GM23338 (cell line): ENCODE measurements at regions not wholly inside any gene's neighbourhood (a gene's known extent, or its start where the extent isn't known, plus 50 kb on each side); places are given as distances from the start of the nearest gene placed in this dataset.

Experiments
- ATAC-seq: fragments of 200-7000 bp; cut with Tn5 transposase; 3 replicates; pipeline ENCODE4 v1.9.1; 2020
- DNase-seq: peaks from one replicate; pipeline ENCODE4 v3.0.0-alpha.2; 2015; ENCODE audit warnings: low spot score
- H2AFZ ChIP-seq: fragments of 200-600 bp; sonication (generic); 2 replicates; pipeline ENCODE4 v1.8.0; 2016; ENCODE audit warnings: antibody characterized with exemption, mild to moderate bottlenecking, moderate library complexity
- H3F3A ChIP-seq: fragments of 200-600 bp; sonication (generic); replicated peaks from 2 replicates; pipeline ENCODE4 v1.8.0; 2017; ENCODE audit warnings: antibody characterized with exemption, mixed run types, low read depth
- H3K27ac ChIP-seq: fragments of 200-600 bp; sonication (generic); 2 replicates; pipeline ENCODE4 v1.6.1; 2016; ENCODE audit warnings: low read depth
- H3K27me3 ChIP-seq: fragments of 200-600 bp; sonication (generic); 2 replicates; pipeline ENCODE4 v1.8.0; 2016; ENCODE audit warnings: mild to moderate bottlenecking, mixed run types, moderate library complexity; ENCODE audit not compliant: insufficient read depth
- H3K36me3 ChIP-seq: fragments of 200-600 bp; sonication (generic); 2 replicates; pipeline ENCODE4 v1.8.0; 2016; ENCODE audit warnings: mild to moderate bottlenecking; ENCODE audit not compliant: insufficient read depth
- H3K4me1 ChIP-seq: fragments of 200-600 bp; sonication (generic); 2 replicates; pipeline ENCODE4 v1.8.0; 2016; ENCODE audit warnings: mild to moderate bottlenecking, moderate library complexity; ENCODE audit not compliant: insufficient read depth
- H3K4me2 ChIP-seq: fragments of 200-600 bp; sonication (generic); 2 replicates; pipeline ENCODE4 v1.7.1; 2017; ENCODE audit warnings: mixed run types
- H3K4me3 ChIP-seq: fragments of 200-600 bp; sonication (generic); 2 replicates; pipeline ENCODE4 v1.6.1; 2016; ENCODE audit warnings: mixed run types
- H3K79me2 ChIP-seq: fragments of 200-600 bp; sonication (generic); replicated peaks from 2 replicates; pipeline ENCODE4 v1.8.0; 2017; ENCODE audit warnings: mild to moderate bottlenecking; ENCODE audit not compliant: insufficient read depth
- H3K9me2 ChIP-seq: fragments of 200-600 bp; sonication (generic); 2 replicates; pipeline ENCODE4 v1.8.0; 2017; ENCODE audit not compliant: insufficient read depth
- H4K20me1 ChIP-seq: fragments of 200-600 bp; sonication (generic); replicated peaks from 2 replicates; pipeline ENCODE4 v1.8.0; 2017; ENCODE audit warnings: mild to moderate bottlenecking; ENCODE audit not compliant: insufficient read depth
- H3K27ac Mint-ChIP-seq: 2 replicates; pipeline ENCODE4 v1.8.0; 2020; ENCODE audit warnings: inconsistent platforms, mild to moderate bottlenecking, moderate library complexity, mixed read lengths
- H3K27me3 Mint-ChIP-seq: 3 replicates; pipeline ENCODE4 v1.8.0; 2022; ENCODE audit warnings: low read depth, mild to moderate bottlenecking, moderate library complexity, mixed read lengths, inconsistent platforms; ENCODE audit not compliant: insufficient read depth, poor library complexity
- H3K36me3 Mint-ChIP-seq: 3 replicates; pipeline ENCODE4 v1.8.0; 2021; ENCODE audit warnings: low read depth, mild to moderate bottlenecking, inconsistent platforms, moderate library complexity, mixed read lengths
- H3K4me1 Mint-ChIP-seq: 3 replicates; pipeline ENCODE4 v1.8.0; 2020; ENCODE audit warnings: mild to moderate bottlenecking, inconsistent platforms, mixed read lengths
- H3K4me3 Mint-ChIP-seq: 3 replicates; pipeline ENCODE4 v1.8.0; 2021; ENCODE audit warnings: moderate library complexity, mild to moderate bottlenecking, inconsistent platforms, mixed read lengths
- H3K9me3 Mint-ChIP-seq: 3 replicates; pipeline ENCODE4 v1.8.0; 2020; ENCODE audit warnings: moderate library complexity, mild to moderate bottlenecking, inconsistent platforms, mixed read lengths
- CREB1 ChIP-seq: fragments of 250-450 bp; sonication (Bioruptor Pico); IDR thresholded peaks from 2 replicates; pipeline ENCODE4 v1.5.0; 2020; ENCODE audit warnings: low read depth, mild to moderate bottlenecking, moderate library complexity
- CTCF ChIP-seq, 2 experiments: fragments of 200-600 bp in 1 of 2; sonication (generic) in 1 of 2; conservative IDR thresholded peaks; 2 replicates each; pipeline versions ENCODE4 v1.5.1 to v1.6.1; 2016 to 2017; ENCODE audit warnings: antibody characterized with exemption in 2 of 2, low read depth in 2 of 2, mild to moderate bottlenecking in 2 of 2, moderate library complexity in 1 of 2
- ETS1 ChIP-seq: IDR thresholded peaks from 2 replicates; pipeline ENCODE4 v1.6.1; 2016; ENCODE audit warnings: antibody characterized with exemption
- EZH2 ChIP-seq: fragments of 200-600 bp; sonication (generic); IDR thresholded peaks from one replicate; pipeline ENCODE4 v1.8.0; 2017; ENCODE audit warnings: antibody characterized with exemption, mild to moderate bottlenecking, low read depth; ENCODE audit not compliant: unreplicated experiment
- EZH2phosphoT487 ChIP-seq: fragments of 200-600 bp; sonication (generic); IDR thresholded peaks from one replicate; pipeline ENCODE4 v1.8.1; 2018; ENCODE audit warnings: antibody characterized with exemption; ENCODE audit not compliant: unreplicated experiment
- JUNB ChIP-seq: IDR thresholded peaks from one replicate; pipeline ENCODE4 v1.6.1; 2016; ENCODE audit warnings: antibody characterized with exemption; ENCODE audit not compliant: unreplicated experiment
- NANOG ChIP-seq: IDR thresholded peaks from 2 replicates; pipeline ENCODE4 v1.6.1; 2016; ENCODE audit warnings: antibody characterized with exemption, borderline replicate concordance
- POLR2AphosphoS5 ChIP-seq: IDR thresholded peaks from 2 replicates; pipeline ENCODE4 v1.6.1; 2016; ENCODE audit warnings: antibody characterized with exemption, low read depth
- STAT1 ChIP-seq: IDR thresholded peaks from one replicate; pipeline ENCODE4 v1.6.1; 2016; ENCODE audit warnings: antibody characterized with exemption; ENCODE audit not compliant: unreplicated experiment
- ZNF114 ChIP-seq: fragments of 250-450 bp; sonication (Bioruptor Pico); IDR thresholded peaks from 2 replicates; pipeline ENCODE4 v1.5.0; 2020; ENCODE audit warnings: mild to moderate bottlenecking, moderate library complexity
- ZNF331 ChIP-seq: fragments of 250-450 bp; sonication (Bioruptor Pico); IDR thresholded peaks from 2 replicates; pipeline ENCODE4 v1.5.0; 2020; ENCODE audit warnings: low read depth, mild to moderate bottlenecking, moderate library complexity
- TF ChIP-seq, protein P1 (sequence below): fragments of 250-450 bp; sonication (Bioruptor Pico); IDR thresholded peaks from 2 replicates; pipeline ENCODE4 v1.5.0; 2020; ENCODE audit warnings: mild to moderate bottlenecking, moderate library complexity

DNA sequence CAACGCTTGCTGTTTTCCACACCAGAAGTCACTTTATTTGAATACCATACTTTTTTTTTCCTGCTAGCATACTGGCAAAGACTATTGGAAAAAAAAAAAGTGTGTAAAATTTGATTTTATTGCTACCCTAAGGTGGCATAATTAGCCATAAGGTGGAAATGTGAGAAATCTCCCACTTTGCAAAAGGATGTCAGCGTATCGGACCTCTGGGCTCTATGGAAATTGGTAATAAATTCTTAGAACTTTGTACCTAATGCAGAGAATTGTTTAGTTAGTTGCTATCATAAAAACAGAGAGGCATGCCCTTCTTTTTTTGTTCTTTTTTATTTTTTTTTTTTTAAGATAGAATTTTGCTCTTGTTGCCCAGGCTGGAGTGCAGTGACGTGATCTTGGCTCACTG lies 63.7 kb upstream of the GMDS start:
- Histone ChIP-seq H3K36me3 (no peaks in the 10 kb centered on the region), H2AFZ (no peak overlapping the region), H3K9me2 (peaks cover 17% of the 10 kb centered on the region; the same call in 1 of the 2 replicates), H3K27ac (no peak overlapping the region), H3K4me2 (no peak overlapping the region), H3K4me1 (peaks cover 9% of the 10 kb centered on the region), H3K27me3 (no peaks in the 10 kb centered on the region), H4K20me1 (no peaks in the 10 kb centered on the region), H3K79me2 (no peaks in the 10 kb centered on the region), H3F3A (no peaks in the 10 kb centered on the region), H3K4me3 (no peak overlapping the region)
- H3K9me3 Mint-ChIP-seq, result peaks cover 4% of the 10 kb centered on the region; the same call in 2 of the 3 replicates
- peaks cover 5% of the 10 kb centered on the region; the same call in 2 of the 3 replicates for H3K4me1 Mint-ChIP-seq
- peaks cover 8% of the 10 kb centered on the region; the same call in 1 of the 3 replicates for H3K36me3 Mint-ChIP-seq
- ATAC-seq, result no peak
- no peaks in the 10 kb centered on the region for H3K27me3 Mint-ChIP-seq
- no peak overlapping the region for H3K27ac Mint-ChIP-seq
- TF ChIP-seq NANOG (no peak), CREB1 (CRISPR knock-in tag) (no peak), POLR2AphosphoS5 (no peak)
- DNase-seq, result no peak
- H3K4me3 Mint-ChIP-seq, result no peak overlapping the region

DNA sequence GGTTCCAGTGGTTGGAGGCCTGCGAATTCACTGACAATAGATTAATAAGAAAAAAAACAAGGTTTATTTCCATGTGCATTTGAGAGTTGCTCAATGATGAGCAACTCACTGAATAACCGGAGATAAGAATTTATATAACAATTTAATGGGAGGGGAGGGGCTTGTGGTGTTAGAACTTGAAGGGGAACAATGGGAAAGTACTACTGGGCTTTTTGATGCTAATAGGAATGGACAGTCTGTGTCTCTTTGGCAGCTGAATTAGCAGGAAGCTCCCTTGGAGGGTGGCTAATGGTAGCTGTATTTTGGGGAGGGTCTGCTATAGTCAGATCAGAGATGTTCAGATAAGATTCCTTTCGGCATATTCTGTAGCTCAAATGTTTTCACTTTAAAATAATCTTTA lies 62.4 kb upstream of the GMDS start:
- H3K27ac Mint-ChIP-seq, result no peak overlapping the region
- H3K27me3 Mint-ChIP-seq, result no peaks in the 10 kb centered on the region
- no peaks in the 10 kb centered on the region for H3K79me2 ChIP-seq
- peaks cover 17% of the 10 kb centered on the region; the same call in 1 of the 2 replicates for H3K9me2 ChIP-seq
- DNase-seq, result no peak
- H3K36me3 Mint-ChIP-seq, result peaks cover 8% of the 10 kb centered on the region; the same call in 1 of the 3 replicates
- H3F3A ChIP-seq, result no peaks in the 10 kb centered on the region
- H2AFZ ChIP-seq, result no peak overlapping the region
- H3K4me1 Mint-ChIP-seq, result peaks cover 5% of the 10 kb centered on the region; the same call in 2 of the 3 replicates
- peaks cover 9% of the 10 kb centered on the region for H3K4me1 ChIP-seq
- no peaks in the 10 kb centered on the region for H4K20me1 ChIP-seq
- H3K4me2 ChIP-seq, result peak overlapping the region; percentile 48; the same call in 1 of the 2 replicates
- no peaks in the 10 kb centered on the region for H3K36me3 ChIP-seq
- H3K27ac ChIP-seq, result no peak overlapping the region
- no peak overlapping the region for H3K4me3 ChIP-seq
- ATAC-seq, result no peak; the same call in 2 of the 3 replicates
- peaks cover 4% of the 10 kb centered on the region; the same call in 2 of the 3 replicates for H3K9me3 Mint-ChIP-seq
- H3K4me3 Mint-ChIP-seq, result no peak overlapping the region
- H3K27me3 ChIP-seq, result no peaks in the 10 kb centered on the region
- TF ChIP-seq EZH2phosphoT487 (no peak), CTCF (conservative IDR thresholded peaks at IDR 0.05; ENCODE audit: low read depth in 2 of 2) (no peak), POLR2AphosphoS5 (no peak), EZH2 (no peak), ETS1 (no peak), ZNF114 (no peak), STAT1 (no peak), JUNB (no peak), CREB1 (CRISPR knock-in tag) (no peak), ZNF331 (CRISPR knock-in tag) (no peak), NANOG (no peak)
- TF ChIP-seq, protein P1, sequence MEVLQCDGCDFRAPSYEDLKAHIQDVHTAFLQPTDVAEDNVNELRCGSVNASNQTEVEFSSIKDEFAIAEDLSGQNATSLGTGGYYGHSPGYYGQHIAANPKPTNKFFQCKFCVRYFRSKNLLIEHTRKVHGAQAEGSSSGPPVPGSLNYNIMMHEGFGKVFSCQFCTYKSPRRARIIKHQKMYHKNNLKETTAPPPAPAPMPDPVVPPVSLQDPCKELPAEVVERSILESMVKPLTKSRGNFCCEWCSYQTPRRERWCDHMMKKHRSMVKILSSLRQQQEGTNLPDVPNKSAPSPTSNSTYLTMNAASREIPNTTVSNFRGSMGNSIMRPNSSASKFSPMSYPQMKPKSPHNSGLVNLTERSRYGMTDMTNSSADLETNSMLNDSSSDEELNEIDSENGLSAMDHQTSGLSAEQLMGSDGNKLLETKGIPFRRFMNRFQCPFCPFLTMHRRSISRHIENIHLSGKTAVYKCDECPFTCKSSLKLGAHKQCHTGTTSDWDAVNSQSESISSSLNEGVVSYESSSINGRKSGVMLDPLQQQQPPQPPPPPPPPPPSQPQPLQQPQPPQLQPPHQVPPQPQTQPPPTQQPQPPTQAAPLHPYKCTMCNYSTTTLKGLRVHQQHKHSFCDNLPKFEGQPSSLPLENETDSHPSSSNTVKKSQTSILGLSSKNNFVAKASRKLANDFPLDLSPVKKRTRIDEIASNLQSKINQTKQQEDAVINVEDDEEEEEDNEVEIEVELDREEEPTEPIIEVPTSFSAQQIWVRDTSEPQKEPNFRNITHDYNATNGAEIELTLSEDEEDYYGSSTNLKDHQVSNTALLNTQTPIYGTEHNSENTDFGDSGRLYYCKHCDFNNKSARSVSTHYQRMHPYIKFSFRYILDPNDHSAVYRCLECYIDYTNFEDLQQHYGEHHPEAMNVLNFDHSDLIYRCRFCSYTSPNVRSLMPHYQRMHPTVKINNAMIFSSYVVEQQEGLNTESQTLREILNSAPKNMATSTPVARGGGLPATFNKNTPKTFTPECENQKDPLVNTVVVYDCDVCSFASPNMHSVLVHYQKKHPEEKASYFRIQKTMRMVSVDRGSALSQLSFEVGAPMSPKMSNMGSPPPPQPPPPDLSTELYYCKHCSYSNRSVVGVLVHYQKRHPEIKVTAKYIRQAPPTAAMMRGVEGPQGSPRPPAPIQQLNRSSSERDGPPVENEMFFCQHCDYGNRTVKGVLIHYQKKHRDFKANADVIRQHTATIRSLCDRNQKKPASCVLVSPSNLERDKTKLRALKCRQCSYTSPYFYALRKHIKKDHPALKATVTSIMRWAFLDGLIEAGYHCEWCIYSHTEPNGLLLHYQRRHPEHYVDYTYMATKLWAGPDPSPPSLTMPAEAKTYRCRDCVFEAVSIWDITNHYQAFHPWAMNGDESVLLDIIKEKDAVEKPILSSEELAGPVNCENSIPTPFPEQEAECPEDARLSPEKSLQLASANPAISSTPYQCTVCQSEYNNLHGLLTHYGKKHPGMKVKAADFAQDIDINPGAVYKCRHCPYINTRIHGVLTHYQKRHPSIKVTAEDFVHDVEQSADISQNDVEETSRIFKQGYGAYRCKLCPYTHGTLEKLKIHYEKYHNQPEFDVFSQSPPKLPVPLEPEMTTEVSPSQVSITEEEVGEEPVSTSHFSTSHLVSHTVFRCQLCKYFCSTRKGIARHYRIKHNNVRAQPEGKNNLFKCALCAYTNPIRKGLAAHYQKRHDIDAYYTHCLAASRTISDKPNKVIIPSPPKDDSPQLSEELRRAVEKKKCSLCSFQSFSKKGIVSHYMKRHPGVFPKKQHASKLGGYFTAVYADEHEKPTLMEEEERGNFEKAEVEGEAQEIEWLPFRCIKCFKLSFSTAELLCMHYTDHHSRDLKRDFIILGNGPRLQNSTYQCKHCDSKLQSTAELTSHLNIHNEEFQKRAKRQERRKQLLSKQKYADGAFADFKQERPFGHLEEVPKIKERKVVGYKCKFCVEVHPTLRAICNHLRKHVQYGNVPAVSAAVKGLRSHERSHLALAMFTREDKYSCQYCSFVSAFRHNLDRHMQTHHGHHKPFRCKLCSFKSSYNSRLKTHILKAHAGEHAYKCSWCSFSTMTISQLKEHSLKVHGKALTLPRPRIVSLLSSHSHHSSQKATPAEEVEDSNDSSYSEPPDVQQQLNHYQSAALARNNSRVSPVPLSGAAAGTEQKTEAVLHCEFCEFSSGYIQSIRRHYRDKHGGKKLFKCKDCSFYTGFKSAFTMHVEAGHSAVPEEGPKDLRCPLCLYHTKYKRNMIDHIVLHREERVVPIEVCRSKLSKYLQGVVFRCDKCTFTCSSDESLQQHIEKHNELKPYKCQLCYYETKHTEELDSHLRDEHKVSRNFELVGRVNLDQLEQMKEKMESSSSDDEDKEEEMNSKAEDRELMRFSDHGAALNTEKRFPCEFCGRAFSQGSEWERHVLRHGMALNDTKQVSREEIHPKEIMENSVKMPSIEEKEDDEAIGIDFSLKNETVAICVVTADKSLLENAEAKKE (CRISPR knock-in tag), result no peak
